GM11168 (cell line): ENCODE measurements at regions not wholly inside any gene's neighbourhood (a gene's known extent, or its start where the extent isn't known, plus 50 kb on each side); places are given as distances from the start of the nearest gene placed in this dataset.

ENCODE experiments used
- in situ Hi-C: fragments of 300-500 bp; cut with MboI; formaldehyde crosslinking; loops from one replicate; pipeline ENCODE4 v1.12.0; 2022; ENCODE audit warnings: low sequenced_read_pairs; ENCODE audit not compliant: unreplicated experiment

DNA sequence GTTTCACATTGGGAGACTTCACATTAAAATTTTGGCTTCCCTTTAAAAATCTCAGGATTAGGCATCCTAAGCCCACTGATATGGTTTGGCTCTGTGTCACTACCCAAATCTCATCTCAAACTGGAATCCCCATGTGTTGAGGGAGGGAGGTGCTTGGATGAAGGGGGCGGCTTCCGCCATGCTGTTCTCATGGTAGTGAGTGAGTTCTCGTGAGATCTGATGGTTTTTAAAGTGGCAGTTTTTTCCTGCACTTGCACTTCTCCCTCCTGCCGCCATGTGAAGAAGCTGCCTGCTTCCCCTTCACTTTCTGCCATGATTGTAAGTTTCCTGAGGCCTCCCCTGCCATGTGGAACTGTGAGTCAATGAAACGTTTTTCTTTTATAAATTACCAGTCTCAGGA lies 65.7 kb upstream of the PLXNC1 start:
- in situ Hi-C loops: loop anchor here (25.0 kb wide), 1 partner anchor 320 kb away; no protein-coding TSS in a partner anchor

DNA sequence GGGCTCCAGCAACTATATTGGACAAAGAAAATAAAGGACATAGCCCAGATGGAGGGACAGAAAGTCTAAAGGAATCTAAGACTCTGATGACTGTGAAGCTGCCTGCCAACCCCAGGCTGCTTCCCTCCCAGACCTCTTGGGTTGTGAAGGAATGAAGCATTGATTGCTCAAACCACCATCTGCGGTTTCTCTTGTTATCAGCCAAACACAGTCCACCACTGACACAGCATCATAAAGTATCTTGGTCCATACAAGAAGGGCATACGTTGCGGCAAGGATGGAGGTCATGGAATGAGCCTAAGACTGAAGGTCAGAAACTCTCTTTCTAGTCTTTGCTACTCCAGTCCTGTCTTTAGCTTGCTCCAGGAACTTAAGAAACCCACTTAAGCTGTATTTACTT lies 58.5 kb upstream of the PLXNC1 start:
- in situ Hi-C loops: loop anchor here (10.0 to 25.0 kb wide), 2 partner anchors 328 to 585 kb away; no protein-coding TSS in a partner anchor

GRCh38 chr12:94091624-94092023 lies 56.8 kb upstream of the PLXNC1 start:
- in situ Hi-C loops: loop anchor here (10.0 to 25.0 kb wide), 2 partner anchors 329 to 587 kb away; no protein-coding TSS in a partner anchor

GRCh38 chr12:94092516-94093241 lies 55.7 kb upstream of the PLXNC1 start:
- in situ Hi-C loops: loop anchor here (10.0 to 25.0 kb wide), 2 partner anchors 330 to 588 kb away; no protein-coding TSS in a partner anchor

- in situ Hi-C loops: loop anchor here (10.0 to 25.0 kb wide), 2 partner anchors 332 to 590 kb away; no protein-coding TSS in a partner anchor
Measured at GRCh38 chr12:94094700-94095099, 53.7 kb upstream of the PLXNC1 start.

DNA sequence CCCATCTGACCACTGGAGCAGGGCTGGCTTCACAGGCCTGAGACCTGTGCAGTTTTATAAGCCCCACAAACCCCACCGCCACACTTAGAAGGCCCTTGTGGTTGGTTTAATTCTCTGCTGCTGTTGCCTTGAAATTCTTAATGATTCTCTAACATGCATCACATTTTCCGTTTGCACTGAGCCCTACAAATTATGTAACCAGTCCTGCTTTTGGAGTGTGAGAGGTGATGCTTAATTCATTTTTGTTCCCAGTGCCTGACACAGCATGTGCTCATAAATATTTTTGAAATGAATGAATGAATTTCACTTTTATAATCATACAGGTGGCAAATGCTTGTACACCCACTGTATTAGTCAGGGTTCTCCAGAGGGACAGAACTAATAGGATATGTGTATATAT lies 52.8 kb upstream of the PLXNC1 start:
- in situ Hi-C loops: loop anchor here (10.0 to 25.0 kb wide), 2 partner anchors 333 to 591 kb away; no protein-coding TSS in a partner anchor

GRCh38 chr12:94098466-94098865 lies 49.9 kb upstream of the PLXNC1 start:
- in situ Hi-C loops: loop anchor here (10.0 to 25.0 kb wide), 2 partner anchors 336 to 594 kb away; no protein-coding TSS in a partner anchor
